Epithelial cell of proximal tubule (primary cell): ENCODE measurements at regions not wholly inside any gene's neighbourhood (a gene's known extent, or its start where the extent isn't known, plus 50 kb on each side); places are given as distances from the start of the nearest gene placed in this dataset.

Experiments
- DNase-seq: peaks from one replicate; pipeline ENCODE4 v3.0.0-alpha.2; 2011; ENCODE audit warnings: low read depth
- H3K4me3 ChIP-seq: 2 replicates; pipeline ENCODE4 v1.5.1; 2011; ENCODE audit warnings: low read depth, mild to moderate bottlenecking, low read length
- CTCF ChIP-seq: conservative IDR thresholded peaks from 2 replicates; pipeline ENCODE4 v1.5.1; 2012; ENCODE audit warnings: low read depth, mild to moderate bottlenecking, low read length

DNA sequence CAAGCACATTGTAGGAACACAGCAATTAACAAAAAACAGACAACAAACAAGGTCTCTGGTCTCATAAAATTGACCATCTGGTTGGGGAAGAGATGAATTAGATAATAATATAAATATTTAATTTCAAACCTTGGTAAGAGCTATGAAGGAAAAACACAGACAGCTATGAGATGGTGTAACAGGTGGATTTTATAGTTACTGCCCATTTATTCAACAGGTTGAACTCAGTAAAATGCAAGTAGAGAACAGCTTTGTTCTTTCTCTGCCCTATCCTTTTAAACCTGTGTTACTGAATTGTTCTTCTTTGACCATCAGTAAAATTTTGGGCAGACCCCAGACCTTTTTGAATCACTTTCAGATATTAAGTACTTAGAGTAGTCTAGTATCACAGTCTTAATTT lies 77.6 kb upstream of the FAM216B start:
- no peak overlapping the region for H3K4me3 ChIP-seq
- no peak for DNase-seq
- TF ChIP-seq CTCF = no peak

DNA sequence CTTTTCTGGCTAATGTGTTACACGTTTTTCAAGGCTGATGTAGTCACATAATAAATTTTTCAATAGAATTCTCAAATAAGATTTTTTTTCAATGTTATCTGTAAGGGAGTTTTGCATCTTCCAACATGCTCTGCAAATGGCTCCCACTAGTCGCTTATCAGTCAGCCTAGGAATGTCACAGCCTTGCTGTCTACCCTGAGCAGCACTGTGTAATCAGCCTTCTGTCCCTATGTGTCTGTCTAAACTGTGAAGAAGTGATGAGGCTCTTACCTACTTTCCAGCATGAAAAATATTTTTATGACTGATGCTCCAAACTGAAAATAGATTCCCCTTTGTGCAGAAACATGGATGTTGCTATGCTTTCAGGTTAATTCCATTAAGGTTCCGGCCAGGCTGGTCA lies 75.1 kb upstream of the FAM216B start:
- no peak for DNase-seq
- no peak for TF ChIP-seq CTCF
- H3K4me3 ChIP-seq = no peak overlapping the region

GRCh38 chr13:42707048-42707447 lies 74.3 kb upstream of the FAM216B start:
- DNase-seq = no peak
- no peak overlapping the region for H3K4me3 ChIP-seq
- TF ChIP-seq CTCF = no peak

- DNase-seq = no peak
- no peak for TF ChIP-seq CTCF
- no peak overlapping the region for H3K4me3 ChIP-seq
Observed at GRCh38 chr13:42707586-42707985, 73.8 kb upstream of the FAM216B start.

DNA sequence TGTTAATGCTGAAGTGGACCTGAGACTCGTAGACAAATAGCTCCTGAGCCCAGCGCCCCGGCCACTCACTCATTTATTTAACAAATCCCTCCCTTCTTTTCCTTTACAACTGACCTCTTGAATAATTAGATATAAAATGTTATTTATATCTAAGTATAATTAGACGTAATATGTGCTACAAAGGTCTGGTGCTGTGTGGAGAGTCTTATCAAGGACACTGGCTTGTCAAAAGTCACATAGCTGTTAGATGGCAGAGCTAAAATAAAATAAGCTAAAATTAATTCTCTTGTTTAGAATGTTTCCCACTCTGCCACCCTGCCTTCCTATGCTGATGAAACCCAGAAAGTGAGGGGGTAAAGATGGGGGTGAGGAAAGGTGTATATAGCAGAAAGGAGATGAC lies 73.0 kb upstream of the FAM216B start:
- H3K4me3 ChIP-seq = no peak overlapping the region
- no peak for DNase-seq
- no peak for TF ChIP-seq CTCF

GRCh38 chr13:42709276-42709675 lies 72.1 kb upstream of the FAM216B start:
- no peak for TF ChIP-seq CTCF
- no peak for DNase-seq
- no peak overlapping the region for H3K4me3 ChIP-seq

DNA sequence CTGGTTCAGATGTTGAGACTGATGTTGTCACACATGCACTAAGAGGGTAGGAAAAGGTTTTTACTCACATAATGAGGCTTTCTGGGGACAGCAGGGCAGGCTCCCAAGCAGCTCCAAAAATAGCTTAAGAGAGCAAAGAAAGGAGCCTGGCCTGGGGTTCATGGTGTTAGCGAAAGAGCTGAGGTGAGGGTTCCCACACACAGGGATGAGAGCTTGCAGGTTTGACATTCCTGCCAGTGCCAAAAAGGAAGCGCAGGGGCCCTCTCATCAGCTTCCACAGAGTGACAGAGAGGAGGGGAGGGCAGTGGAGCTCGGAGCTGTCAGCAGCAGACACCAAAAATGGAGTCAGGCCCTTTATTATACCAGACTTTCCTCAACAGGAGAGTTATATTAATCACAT lies 65.5 kb upstream of the FAM216B start:
- no peak overlapping the region for H3K4me3 ChIP-seq
- TF ChIP-seq CTCF = no peak
- DNase-seq = no peak
